Stomach (tissue), 4 donors: ENCODE measurements at regions not wholly inside any gene's neighbourhood (a gene's known extent, or its start where the extent isn't known, plus 50 kb on each side); places are given as distances from the start of the nearest gene placed in this dataset.

Experiments
- CTCF ChIP-seq, 7 experiments: fragments of 450-650 bp in 4 of 7; fragments of 200-600 bp in 3 of 7; sonication (generic) in 3 of 7; IDR thresholded peaks; one replicate each; pipeline ENCODE4 v1.5.1; 2016 to 2019; ENCODE audit warnings: antibody characterized with exemption in 7 of 7, control low read depth in 2 of 7, mild to moderate bottlenecking in 1 of 7
- EP300 ChIP-seq: sonication (generic); formaldehyde crosslinking; IDR thresholded peaks from one replicate; pipeline ENCODE4 v1.6.1; 2017; ENCODE audit warnings: antibody characterized with exemption
- POLR2AphosphoS5 ChIP-seq, 3 donors: sonication (generic); formaldehyde crosslinking; IDR thresholded peaks; one replicate each; pipeline ENCODE4 v1.6.1; 2016; ENCODE audit warnings: antibody characterized with exemption in 3 of 3

GRCh38 chr13:100853434-100853833 lies 178.8 kb upstream of the TMTC4 start:
- TF ChIP-seq CTCF (IDR thresholded peaks at IDR 0.05) = no peak
- TF ChIP-seq POLR2AphosphoS5 (IDR thresholded peaks at IDR 0.05) = no peak
- TF ChIP-seq EP300 = no peak
